22Rv1 (cell line): ENCODE measurements at regions not wholly inside any gene's neighbourhood (a gene's known extent, or its start where the extent isn't known, plus 50 kb on each side); places are given as distances from the start of the nearest gene placed in this dataset.

Experiments used
- H3K27ac ChIP-seq: fragments of 450-650 bp; 2 replicates; pipeline ENCODE4 v1.5.1; 2017
- ZFX ChIP-seq: fragments of 450-650 bp; IDR thresholded peaks from 2 replicates; pipeline ENCODE4 v1.6.1; 2017; ENCODE audit warnings: antibody characterized with exemption, borderline replicate concordance
- TF ChIP-seq, protein P1 (sequence below): fragments of 450-650 bp; IDR thresholded peaks from 2 replicates; pipeline ENCODE4 v1.5.1; 2017; ENCODE audit warnings: mild to moderate bottlenecking

DNA sequence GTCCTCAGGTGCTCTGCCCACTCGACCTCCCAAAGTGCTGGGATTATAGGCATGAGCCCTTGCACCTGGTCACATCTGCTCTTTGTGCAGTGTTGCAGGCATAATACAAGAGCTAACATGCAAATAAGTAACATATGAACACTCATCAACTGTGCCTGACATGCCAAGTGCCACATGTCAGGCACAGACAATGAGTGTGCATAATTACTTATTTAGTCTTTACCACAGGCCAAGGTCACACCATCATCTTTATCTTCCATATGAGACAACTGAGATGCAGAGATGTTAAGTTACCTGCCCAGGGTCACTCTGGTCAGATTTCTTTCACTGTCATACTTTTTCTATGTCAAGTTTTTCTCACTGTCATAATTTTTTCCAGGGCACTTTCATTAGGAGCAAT, 126.1 kb downstream of the PPIAL4G start:
- TF ChIP-seq, protein P1, sequence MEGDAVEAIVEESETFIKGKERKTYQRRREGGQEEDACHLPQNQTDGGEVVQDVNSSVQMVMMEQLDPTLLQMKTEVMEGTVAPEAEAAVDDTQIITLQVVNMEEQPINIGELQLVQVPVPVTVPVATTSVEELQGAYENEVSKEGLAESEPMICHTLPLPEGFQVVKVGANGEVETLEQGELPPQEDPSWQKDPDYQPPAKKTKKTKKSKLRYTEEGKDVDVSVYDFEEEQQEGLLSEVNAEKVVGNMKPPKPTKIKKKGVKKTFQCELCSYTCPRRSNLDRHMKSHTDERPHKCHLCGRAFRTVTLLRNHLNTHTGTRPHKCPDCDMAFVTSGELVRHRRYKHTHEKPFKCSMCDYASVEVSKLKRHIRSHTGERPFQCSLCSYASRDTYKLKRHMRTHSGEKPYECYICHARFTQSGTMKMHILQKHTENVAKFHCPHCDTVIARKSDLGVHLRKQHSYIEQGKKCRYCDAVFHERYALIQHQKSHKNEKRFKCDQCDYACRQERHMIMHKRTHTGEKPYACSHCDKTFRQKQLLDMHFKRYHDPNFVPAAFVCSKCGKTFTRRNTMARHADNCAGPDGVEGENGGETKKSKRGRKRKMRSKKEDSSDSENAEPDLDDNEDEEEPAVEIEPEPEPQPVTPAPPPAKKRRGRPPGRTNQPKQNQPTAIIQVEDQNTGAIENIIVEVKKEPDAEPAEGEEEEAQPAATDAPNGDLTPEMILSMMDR: no peak
- TF ChIP-seq ZFX: no peak
- no peak overlapping the region for H3K27ac ChIP-seq

DNA sequence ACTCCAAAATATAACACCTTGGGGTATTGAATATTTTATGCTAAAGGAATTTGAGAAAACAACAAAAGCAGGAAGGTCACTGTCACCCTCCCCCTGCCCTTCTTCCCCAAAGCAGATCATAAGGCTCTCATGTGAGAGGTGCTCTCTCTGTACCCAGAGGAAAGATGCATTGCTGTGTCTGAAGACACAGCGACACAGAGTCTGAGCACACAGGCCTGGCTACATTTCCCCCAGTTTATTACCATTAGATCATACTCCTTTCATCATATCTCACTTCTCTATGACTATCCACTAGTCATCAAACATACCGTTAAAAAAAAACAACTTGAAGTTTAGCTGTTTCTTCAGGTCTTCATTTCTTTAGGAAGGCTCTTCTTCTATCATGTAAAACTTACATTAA, 127.1 kb downstream of the PPIAL4G start:
- no peak overlapping the region for H3K27ac ChIP-seq
- TF ChIP-seq, protein P1: no peak
- no peak for TF ChIP-seq ZFX

DNA sequence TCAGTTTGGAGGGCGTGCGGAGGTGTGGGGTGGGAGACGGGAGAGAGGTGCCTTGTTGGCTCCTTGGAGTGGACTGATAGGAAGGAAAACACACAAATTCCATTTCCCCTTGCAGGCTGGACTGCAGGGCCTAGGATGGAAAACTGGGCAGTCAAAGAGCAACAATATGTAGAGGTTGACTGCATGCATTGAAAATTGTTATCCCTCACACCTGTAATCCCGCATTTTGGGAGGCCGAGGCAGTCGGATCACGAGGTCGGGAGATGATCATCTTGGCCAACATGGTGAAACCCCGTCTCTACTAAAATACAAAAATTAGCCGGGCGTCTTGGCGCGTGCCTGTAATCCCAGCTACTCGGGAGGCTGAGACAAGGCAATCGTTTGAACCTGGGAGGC, 128.2 kb downstream of the PPIAL4G start:
- no peak for TF ChIP-seq ZFX
- TF ChIP-seq, protein P1: no peak
- H3K27ac ChIP-seq: no peak overlapping the region

DNA sequence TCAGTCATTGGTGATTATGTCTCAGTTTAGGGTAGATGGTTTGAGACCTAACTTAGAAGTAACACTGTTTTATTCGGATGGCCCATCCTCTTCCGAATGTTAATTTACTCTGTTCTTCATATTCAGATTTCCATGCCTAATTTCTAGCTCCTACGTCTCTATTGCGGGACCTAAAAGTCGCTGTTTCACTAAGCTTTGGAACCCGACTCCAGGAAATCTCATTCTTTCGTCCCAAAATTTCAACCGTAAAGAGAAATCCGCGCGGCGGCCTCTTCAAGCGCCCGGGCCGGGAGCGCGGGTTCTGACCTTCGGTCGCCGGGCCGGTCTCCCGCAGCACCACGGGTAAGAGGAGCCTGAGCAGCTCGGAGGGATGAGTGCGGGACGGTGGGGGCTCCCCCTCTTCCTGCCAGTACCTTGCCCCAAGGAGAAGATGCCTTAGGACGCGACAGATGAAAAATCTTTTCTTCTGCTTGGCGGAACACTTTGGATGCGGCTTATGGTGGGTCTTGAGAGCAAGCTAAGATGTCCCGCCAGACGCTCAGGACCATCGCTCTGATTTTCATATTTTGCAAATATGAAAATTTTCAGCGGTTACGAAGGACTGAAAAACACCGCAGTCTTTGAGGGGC, 128.7 kb downstream of the PPIAL4G start:
- TF ChIP-seq ZFX: no peak
- TF ChIP-seq, protein P1: no peak
- H3K27ac ChIP-seq: no peak overlapping the region

DNA sequence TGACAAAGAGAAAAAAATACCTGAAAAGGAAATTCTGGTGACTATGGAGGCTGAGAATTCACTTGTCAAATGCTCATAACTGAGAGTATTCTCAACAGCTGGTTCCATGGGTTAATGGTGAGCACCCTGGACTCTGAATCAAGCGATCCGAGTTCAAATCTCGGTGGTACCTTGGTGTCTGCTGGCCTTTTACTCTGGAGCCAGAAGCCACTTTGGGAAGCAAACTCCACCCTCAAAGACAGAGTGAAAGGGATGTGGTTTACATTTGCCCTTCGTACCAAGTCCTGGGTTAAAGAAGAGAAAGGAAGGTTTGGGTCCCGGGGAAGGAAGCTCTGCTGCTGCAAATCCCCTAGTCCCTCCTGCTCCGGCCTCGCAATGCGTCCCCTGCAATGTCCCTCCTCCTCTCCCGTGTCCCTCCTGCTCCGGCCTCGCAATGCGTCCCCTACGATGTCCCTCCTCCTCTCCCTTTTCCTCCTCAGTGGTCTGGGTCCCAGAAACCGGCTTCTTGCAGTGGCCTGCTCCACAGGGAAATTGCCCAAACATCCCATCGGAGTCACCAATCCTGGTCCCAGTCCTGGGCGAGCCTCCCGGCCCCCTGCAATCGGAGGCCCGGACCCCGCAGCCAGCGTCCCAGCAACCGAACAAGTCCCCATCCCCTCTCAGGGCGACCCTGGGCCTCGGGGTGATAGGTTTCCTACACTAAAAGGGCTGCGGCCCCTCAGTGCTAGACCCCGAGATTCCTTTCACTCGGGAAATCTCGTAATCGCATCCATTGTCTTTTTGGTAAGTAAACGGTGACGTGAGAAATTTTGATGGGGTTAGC, 129.4 kb downstream of the PPIAL4G start:
- H3K27ac ChIP-seq: no peak overlapping the region
- TF ChIP-seq ZFX: no peak
- TF ChIP-seq, protein P1: no peak

DNA sequence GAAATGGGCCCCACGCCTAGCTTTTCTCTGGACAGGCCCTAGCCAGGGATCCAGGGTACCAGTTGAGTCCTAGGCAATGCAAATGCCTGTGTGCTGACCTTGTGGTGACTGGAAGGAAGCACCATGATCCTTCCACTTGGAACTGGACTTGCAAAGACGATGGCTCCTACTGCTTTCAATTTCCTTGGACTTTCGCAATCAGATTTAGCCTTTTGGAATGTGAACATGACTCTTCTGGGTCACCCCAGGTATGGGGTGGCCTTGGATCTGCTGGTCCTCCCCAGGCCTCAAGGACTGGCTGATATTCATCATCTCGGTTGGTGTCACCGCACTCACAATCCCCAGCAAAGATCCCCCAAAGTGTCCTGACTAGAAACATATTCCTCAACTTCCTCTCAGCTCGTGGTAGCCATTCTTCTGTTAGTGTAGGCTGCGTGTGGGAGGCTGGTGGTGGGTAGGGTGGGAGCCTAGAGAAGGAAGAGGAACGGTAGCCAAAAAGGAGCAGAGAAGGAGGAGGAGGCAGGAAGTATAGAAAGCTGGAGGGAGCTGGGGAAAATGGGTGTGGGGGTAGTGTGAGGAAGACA, 130.5 kb downstream of the PPIAL4G start:
- no peak overlapping the region for H3K27ac ChIP-seq
- TF ChIP-seq, protein P1: no peak
- no peak for TF ChIP-seq ZFX

DNA sequence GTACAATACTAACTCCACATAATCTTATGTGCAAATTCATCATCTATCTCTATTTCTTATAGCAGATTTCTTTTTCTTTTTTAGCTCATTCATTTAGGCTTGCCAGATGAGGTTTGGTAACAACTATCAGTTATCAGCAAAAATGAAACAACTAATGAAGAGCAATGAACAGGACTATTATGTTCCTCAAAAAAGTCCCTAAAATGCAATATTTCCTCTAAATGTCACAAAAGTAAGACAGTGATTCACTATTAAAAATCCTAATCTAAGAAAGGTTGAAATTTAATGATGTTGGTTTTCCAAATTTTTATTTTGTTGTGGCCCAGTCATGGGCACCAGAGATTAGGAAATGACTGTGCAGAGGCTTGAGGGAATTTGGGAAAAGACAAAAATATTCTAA, 135.3 kb downstream of the PPIAL4G start:
- no peak for TF ChIP-seq ZFX
- TF ChIP-seq, protein P1: no peak
- no peak overlapping the region for H3K27ac ChIP-seq
